ENCODE measurements at regions not wholly inside any gene's neighbourhood (a gene's known extent, or its start where the extent isn't known, plus 50 kb on each side); places are given as distances from the start of the nearest gene placed in this dataset.

GRCh38 chr17:71378741-71379140, 742.1 kb upstream of the SOX9 start:
- no peak overlapping the region for H3K4me3 ChIP-seq

GRCh38 chr17:71379512-71379911, 741.3 kb upstream of the SOX9 start:
- Histone ChIP-seq H3K4me3 (no peak overlapping the region), H3K27me3 (no peaks in the 10 kb centered on the region), H3K27ac (no peak overlapping the region), H3K9me3 (no peaks in the 10 kb centered on the region), H3K36me3 (no peaks in the 10 kb centered on the region), H3K4me1 (no peaks in the 10 kb centered on the region)
- TF ChIP-seq EP300 (IDR thresholded peaks at IDR 0.05) (no peak), POLR2AphosphoS5 (IDR thresholded peaks at IDR 0.05) (no peak)
- no peak for DNase-seq (ENCODE audit: low spot score in 2 of 2)

More at GRCh38 chr17:71378741-71379140, 742.1 kb upstream of the SOX9 start:
- no peak for DNase-seq (ENCODE audit: low spot score in 2 of 2)
- WGBS: 87% methylated on average over 3 of the region's 3 CpGs
- no peaks in the 10 kb centered on the region for H3K27me3 ChIP-seq
- no peaks in the 10 kb centered on the region for H3K36me3 ChIP-seq
- no peaks in the 10 kb centered on the region for H3K9me3 ChIP-seq
- H3K4me1 ChIP-seq: no peaks in the 10 kb centered on the region
- no peak for TF ChIP-seq POLR2AphosphoS5 (IDR thresholded peaks at IDR 0.05)
- TF ChIP-seq EP300 (IDR thresholded peaks at IDR 0.05): no peak
- no peak for TF ChIP-seq CTCF (IDR thresholded peaks at IDR 0.05)
- no peak for TF ChIP-seq POLR2A (IDR thresholded peaks at IDR 0.05)
- H3K27ac ChIP-seq: no peak overlapping the region

GRCh38 chr17:71380535-71380934, 740.3 kb upstream of the SOX9 start:
- Histone ChIP-seq H3K27ac (no peak overlapping the region), H3K4me3 (no peak overlapping the region), H3K36me3 (no peaks in the 10 kb centered on the region), H3K9me3 (no peaks in the 10 kb centered on the region), H3K4me1 (no peaks in the 10 kb centered on the region), H3K27me3 (no peaks in the 10 kb centered on the region)
- no peak for TF ChIP-seq CTCF (IDR thresholded peaks at IDR 0.05)
- no peak for TF ChIP-seq POLR2A (IDR thresholded peaks at IDR 0.05)
- TF ChIP-seq EP300 (IDR thresholded peaks at IDR 0.05): no peak
- DNase-seq (ENCODE audit: low spot score in 2 of 2): no peak
- WGBS: 90% methylated on average over 3 of the region's 3 CpGs

GRCh38 chr17:71380936-71381335, 739.9 kb upstream of the SOX9 start:
- Histone ChIP-seq H3K4me3 (no peak overlapping the region), H3K36me3 (no peaks in the 10 kb centered on the region), H3K27me3 (no peaks in the 10 kb centered on the region), H3K27ac (no peak overlapping the region), H3K9me3 (no peaks in the 10 kb centered on the region), H3K4me1 (no peaks in the 10 kb centered on the region)
- DNase-seq (ENCODE audit: low spot score in 2 of 2): no peak
- no peak for TF ChIP-seq POLR2A (IDR thresholded peaks at IDR 0.05)
- TF ChIP-seq CTCF (IDR thresholded peaks at IDR 0.05): no peak
- TF ChIP-seq EP300 (IDR thresholded peaks at IDR 0.05): no peak
- TF ChIP-seq POLR2AphosphoS5 (IDR thresholded peaks at IDR 0.05): no peak
- WGBS: 72% methylated on average over 2 of the region's 2 CpGs

GRCh38 chr17:71383091-71383490, 737.7 kb upstream of the SOX9 start:
- TF ChIP-seq EP300 (IDR thresholded peaks at IDR 0.05): no peak
- Histone ChIP-seq H3K4me1 (no peaks in the 10 kb centered on the region), H3K27me3 (no peaks in the 10 kb centered on the region), H3K4me3 (no peak overlapping the region), H3K36me3 (no peaks in the 10 kb centered on the region), H3K27ac (no peak overlapping the region), H3K9me3 (no peaks in the 10 kb centered on the region)
- no peak for DNase-seq (ENCODE audit: low spot score in 2 of 2)
- WGBS: 64% methylated on average over 2 of the region's 2 CpGs

- Histone ChIP-seq H3K27ac (no peak overlapping the region), H3K4me1 (no peaks in the 10 kb centered on the region), H3K27me3 (no peaks in the 10 kb centered on the region), H3K4me3 (no peak overlapping the region), H3K9me3 (no peaks in the 10 kb centered on the region), H3K36me3 (no peaks in the 10 kb centered on the region)
- DNase-seq (ENCODE audit: low spot score in 2 of 2): no peak
- TF ChIP-seq EP300 (IDR thresholded peaks at IDR 0.05): no peak
- TF ChIP-seq POLR2AphosphoS5 (IDR thresholded peaks at IDR 0.05): no peak
- TF ChIP-seq CTCF (IDR thresholded peaks at IDR 0.05): no peak
- TF ChIP-seq POLR2A (IDR thresholded peaks at IDR 0.05): no peak
These were observed 733.4 kb upstream of the SOX9 start for GRCh38 chr17:71387456-71387855.
